ENCODE measurements at regions not wholly inside any gene's neighbourhood (a gene's known extent, or its start where the extent isn't known, plus 50 kb on each side); places are given as distances from the start of the nearest gene placed in this dataset.

DNA sequence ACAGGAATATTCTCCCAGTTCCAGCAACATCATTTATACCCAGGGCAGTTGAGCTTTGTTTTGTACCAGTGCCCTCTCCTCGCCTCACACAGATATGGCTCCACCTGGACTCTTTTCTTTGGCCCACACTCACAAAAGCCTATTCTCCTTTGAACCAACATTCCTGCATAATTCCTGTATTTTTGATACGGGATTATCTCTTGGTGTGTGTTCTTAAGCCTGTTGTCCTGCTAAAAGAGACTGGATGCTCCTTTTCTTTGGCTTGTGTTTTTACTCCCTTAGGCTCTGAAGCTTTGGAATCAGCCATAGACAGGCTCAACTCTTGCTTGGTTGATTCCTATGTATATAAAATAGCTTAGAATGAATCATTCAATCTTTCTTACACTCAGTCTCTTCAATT, 305.4 kb upstream of the SATB1 start:
- TF ChIP-seq CTCF (IDR thresholded peaks at IDR 0.05; ENCODE audit: insufficient read depth, low read length, missing control alignments), result no peak
- ChIA-PET CTCF (no interaction called here), POLR2A (no interaction called here)
- H3K4me3 ChIP-seq (ENCODE audit: low read depth, low read length), result no peak overlapping the region
- DNase-seq (ENCODE audit: low read depth, low spot score), result no peak

- no peak for DNase-seq (ENCODE audit: low read depth, low spot score)
- ChIA-PET POLR2A (no interaction called here), CTCF (no interaction called here)
- no peak for TF ChIP-seq CTCF (IDR thresholded peaks at IDR 0.05; ENCODE audit: insufficient read depth, low read length, missing control alignments)
- H3K4me3 ChIP-seq (ENCODE audit: low read depth, low read length), result no peak overlapping the region
Measured at GRCh38 chr3:18729671-18730070, 304.5 kb upstream of the SATB1 start.

DNA sequence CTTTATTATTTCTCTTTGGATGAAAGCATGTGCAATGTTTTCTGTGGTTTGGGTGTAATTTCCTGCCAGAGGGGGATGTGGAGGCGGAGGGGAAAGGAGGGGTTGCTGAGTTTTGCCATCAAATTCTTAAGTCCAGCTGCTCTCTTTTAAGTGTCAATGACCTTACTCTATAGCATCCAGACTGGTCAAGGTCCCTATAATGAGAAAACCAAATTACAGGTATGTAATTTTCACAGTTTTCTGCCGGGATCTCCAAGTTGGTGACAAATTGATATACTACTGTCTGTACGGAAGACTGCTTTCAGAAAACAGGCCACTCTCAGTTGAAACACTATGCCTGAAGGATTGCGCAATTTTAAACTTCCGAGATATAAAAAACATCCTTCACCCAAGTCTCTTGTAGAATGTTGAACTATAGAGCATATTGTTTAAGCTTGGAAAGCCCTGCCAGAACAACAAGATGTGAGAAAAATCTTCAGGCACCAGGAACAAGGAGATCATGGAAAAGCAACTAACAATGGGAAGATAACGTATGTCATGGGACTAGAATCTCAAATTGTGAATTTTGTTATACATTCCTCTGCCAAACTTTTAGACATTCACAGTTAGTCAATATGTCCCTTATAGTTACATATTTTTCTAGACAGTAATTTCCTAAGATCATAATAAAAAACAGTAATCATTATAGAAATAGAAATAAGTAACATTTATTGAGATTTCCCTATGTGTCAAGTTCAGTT, 300.7 kb upstream of the SATB1 start:
- ChIA-PET POLR2A (no interaction called here), CTCF (no interaction called here)
- TF ChIP-seq CTCF (IDR thresholded peaks at IDR 0.05; ENCODE audit: insufficient read depth, low read length, missing control alignments), result no peak
- H3K4me3 ChIP-seq (ENCODE audit: low read depth, low read length), result no peak overlapping the region
- no peak for DNase-seq (ENCODE audit: low read depth, low spot score)

- no peak for TF ChIP-seq CTCF (IDR thresholded peaks at IDR 0.05; ENCODE audit: insufficient read depth, low read length, missing control alignments)
Measured at GRCh38 chr3:18724456-18724855, 299.3 kb upstream of the SATB1 start.

DNA sequence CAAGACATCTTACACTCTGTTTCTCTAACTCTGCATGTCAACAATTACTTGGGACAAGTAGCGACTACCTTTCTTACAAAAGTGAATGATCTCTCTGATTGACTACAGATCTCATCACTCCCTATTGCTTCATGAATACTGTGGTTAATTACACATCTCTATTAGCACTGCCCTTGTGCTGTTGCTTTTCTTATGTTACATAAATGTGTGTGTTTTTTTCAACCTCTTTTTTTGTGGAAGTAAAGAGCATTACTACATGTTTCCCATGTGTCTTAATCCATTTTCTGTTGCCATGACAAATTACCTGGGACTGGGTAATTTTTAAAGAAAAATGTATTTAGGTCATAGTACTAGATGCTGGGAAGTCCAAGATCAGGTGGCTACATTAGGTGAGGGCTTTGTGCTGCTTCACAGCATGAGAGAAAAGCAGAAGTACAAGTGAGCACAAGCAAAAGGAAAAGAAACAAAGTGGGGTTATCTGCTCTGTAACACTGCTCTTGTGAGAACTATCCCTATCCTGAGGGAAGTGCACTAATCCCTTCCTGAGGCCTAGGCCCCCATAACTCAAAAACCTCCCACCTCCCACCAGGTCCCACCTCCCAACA, 298.2 kb upstream of the SATB1 start:
- no peak overlapping the region for H3K4me3 ChIP-seq (ENCODE audit: low read depth, low read length)
- POLR2A ChIA-PET, result no interaction called here
- DNase-seq (ENCODE audit: low read depth, low spot score), result no peak
- TF ChIP-seq CTCF (IDR thresholded peaks at IDR 0.05; ENCODE audit: insufficient read depth, low read length, missing control alignments), result no peak
- CTCF ChIA-PET, result no interaction called here

More at GRCh38 chr3:18724456-18724855, 299.3 kb upstream of the SATB1 start:
- POLR2A ChIA-PET, result no interaction called here
- no peak overlapping the region for H3K4me3 ChIP-seq (ENCODE audit: low read depth, low read length)
- no peak for DNase-seq (ENCODE audit: low read depth, low spot score)
- CTCF ChIA-PET, result no interaction called here

GRCh38 chr3:18720543-18720942, 295.4 kb upstream of the SATB1 start:
- ChIA-PET CTCF (no interaction called here), POLR2A (no interaction called here)
- no peak overlapping the region for H3K4me3 ChIP-seq (ENCODE audit: low read depth, low read length)
- DNase-seq (ENCODE audit: low read depth, low spot score), result no peak
- no peak for TF ChIP-seq CTCF (IDR thresholded peaks at IDR 0.05; ENCODE audit: insufficient read depth, low read length, missing control alignments)

Measured in AG04449 (cell line).